ENCODE measurements at regions not wholly inside any gene's neighbourhood (a gene's known extent, or its start where the extent isn't known, plus 50 kb on each side); places are given as distances from the start of the nearest gene placed in this dataset.

GRCh38 chr13:78325585-78325984 is 277.8 kb downstream of the POU4F1 start:
- DNase-seq = no peak

- no peak for DNase-seq
These were observed 279.5 kb downstream of the POU4F1 start for GRCh38 chr13:78323848-78324247.

GRCh38 chr13:78323040-78323439 is 280.3 kb downstream of the POU4F1 start:
- no peak for DNase-seq

GRCh38 chr13:78319101-78319627 is 284.2 kb downstream of the POU4F1 start:
- DNase-seq = no peak

- DNase-seq = no peak
These were observed 286.3 kb downstream of the POU4F1 start for GRCh38 chr13:78317030-78317429.

GRCh38 chr13:78309497-78310180 is 293.7 kb downstream of the POU4F1 start:
- no peak for DNase-seq

- no peak for DNase-seq
These were observed 296.7 kb downstream of the POU4F1 start for GRCh38 chr13:78306519-78307206.

- DNase-seq = no peak
These were observed 298.2 kb downstream of the POU4F1 start for GRCh38 chr13:78305171-78305570.

GRCh38 chr13:78299832-78300623 is 303.3 kb downstream of the POU4F1 start:
- no peak for DNase-seq

GRCh38 chr13:78298657-78299056 is 304.7 kb downstream of the POU4F1 start:
- no peak for DNase-seq

- DNase-seq = no peak
These were observed 316.6 kb downstream of the POU4F1 start for GRCh38 chr13:78286748-78287147.

- DNase-seq = no peak
These were observed 338.3 kb downstream of the POU4F1 start for GRCh38 chr13:78265098-78265497.

- DNase-seq = no peak
These were observed 339.7 kb upstream of the EDNRB start for GRCh38 chr13:78258304-78258703.

GRCh38 chr13:78256484-78256883 is 337.9 kb upstream of the EDNRB start:
- DNase-seq = no peak

GRCh38 chr13:78254113-78254512 is 335.5 kb upstream of the EDNRB start:
- no peak for DNase-seq

GRCh38 chr13:78247362-78247761 is 328.7 kb upstream of the EDNRB start:
- DNase-seq = no peak

GRCh38 chr13:78241278-78241919 is 322.8 kb upstream of the EDNRB start:
- peak; percentile 14 to 38 for DNase-seq

GRCh38 chr13:78239714-78240113 is 321.1 kb upstream of the EDNRB start:
- DNase-seq = no peak

- DNase-seq = no peak
These were observed 320.3 kb upstream of the EDNRB start for GRCh38 chr13:78238911-78239310.

- no peak for DNase-seq
These were observed 310.3 kb upstream of the EDNRB start for GRCh38 chr13:78228940-78229339.

GRCh38 chr13:78228211-78228610 is 309.6 kb upstream of the EDNRB start:
- no peak for DNase-seq

GRCh38 chr13:78227709-78228108 is 309.1 kb upstream of the EDNRB start:
- no peak for DNase-seq

- DNase-seq = no peak
These were observed 297.0 kb upstream of the EDNRB start for GRCh38 chr13:78215458-78216108.
